Ishikawa (cell line): ENCODE measurements at regions not wholly inside any gene's neighbourhood (a gene's known extent, or its start where the extent isn't known, plus 50 kb on each side); places are given as distances from the start of the nearest gene placed in this dataset.

Experiments
- CEBPB ChIP-seq: IDR thresholded peaks from 2 replicates; pipeline ENCODE4 v1.6.1; 2012
- CREB1 ChIP-seq: IDR thresholded peaks from 2 replicates; pipeline ENCODE4 v1.6.1; 2012; ENCODE audit warnings: low read depth
- EGR1 ChIP-seq: IDR thresholded peaks from 2 replicates; pipeline ENCODE4 v1.6.1; 2012
- EP300 ChIP-seq: IDR thresholded peaks from 2 replicates; pipeline ENCODE4 v1.6.1; 2012; ENCODE audit warnings: borderline replicate concordance
- MAX ChIP-seq: IDR thresholded peaks from 2 replicates; pipeline ENCODE4 v1.6.1; 2012
- NFIC ChIP-seq: IDR thresholded peaks from 2 replicates; pipeline ENCODE4 v1.6.1; 2012
- RAD21 ChIP-seq: IDR thresholded peaks from 2 replicates; pipeline ENCODE4 v1.6.1; 2012; ENCODE audit warnings: low read depth
- REST ChIP-seq: IDR thresholded peaks from 2 replicates; pipeline ENCODE4 v1.6.1; 2012; ENCODE audit warnings: low read depth, mild to moderate bottlenecking
- TAF1 ChIP-seq: IDR thresholded peaks from 2 replicates; pipeline ENCODE4 v1.6.1; 2012; ENCODE audit warnings: low read depth, mild to moderate bottlenecking
- TCF12 ChIP-seq: IDR thresholded peaks from 2 replicates; pipeline ENCODE4 v1.6.1; 2012; ENCODE audit warnings: low read depth
- TEAD4 ChIP-seq: IDR thresholded peaks from 2 replicates; pipeline ENCODE4 v1.6.1; 2012
- USF1 ChIP-seq: IDR thresholded peaks from 2 replicates; pipeline ENCODE4 v1.6.1; 2012
- YY1 ChIP-seq: IDR thresholded peaks from 2 replicates; pipeline ENCODE4 v1.6.1; 2012; ENCODE audit warnings: low read depth
- ZBTB7A ChIP-seq: IDR thresholded peaks from 2 replicates; pipeline ENCODE4 v1.6.1; 2012; ENCODE audit warnings: low read depth

GRCh38 chr10:30529373-30529998 is 95.5 kb downstream of the MAP3K8 start:
- TF ChIP-seq TAF1 (no peak), TEAD4 (no peak), TCF12 (no peak), NFIC (no peak), CREB1 (no peak), ZBTB7A (no peak), USF1 (no peak), EP300 (no peak)

GRCh38 chr10:30528429-30528786 is 94.4 kb downstream of the MAP3K8 start:
- no peak for TF ChIP-seq EGR1
- TF ChIP-seq RAD21: no peak
- no peak for TF ChIP-seq USF1
- no peak for TF ChIP-seq EP300
- no peak for TF ChIP-seq CREB1
- no peak for TF ChIP-seq TAF1
- no peak for TF ChIP-seq ZBTB7A
- no peak for TF ChIP-seq NFIC
- no peak for TF ChIP-seq TEAD4
- TF ChIP-seq REST: no peak
- no peak for TF ChIP-seq TCF12
- no peak for TF ChIP-seq CEBPB

GRCh38 chr10:30527623-30528428 is 93.8 kb downstream of the MAP3K8 start:
- no peak for TF ChIP-seq EP300

GRCh38 chr10:30522661-30523078 is 88.7 kb downstream of the MAP3K8 start:
- TF ChIP-seq YY1 (peak; percentile 45; the same call in 1 of the 2 replicates), TEAD4 (peak; percentile 78), EP300 (peak; percentile 39; the same call in 1 of the 2 replicates), TCF12 (peak; percentile 53; the same call in 1 of the 2 replicates), CEBPB (peak; percentile 70)

GRCh38 chr10:30518907-30519306 is 84.9 kb downstream of the MAP3K8 start:
- TF ChIP-seq NFIC (no peak), TAF1 (no peak), USF1 (no peak), REST (no peak), MAX (no peak), YY1 (no peak)
